ENCODE measurements at regions not wholly inside any gene's neighbourhood (a gene's known extent, or its start where the extent isn't known, plus 50 kb on each side); places are given as distances from the start of the nearest gene placed in this dataset.

DNA sequence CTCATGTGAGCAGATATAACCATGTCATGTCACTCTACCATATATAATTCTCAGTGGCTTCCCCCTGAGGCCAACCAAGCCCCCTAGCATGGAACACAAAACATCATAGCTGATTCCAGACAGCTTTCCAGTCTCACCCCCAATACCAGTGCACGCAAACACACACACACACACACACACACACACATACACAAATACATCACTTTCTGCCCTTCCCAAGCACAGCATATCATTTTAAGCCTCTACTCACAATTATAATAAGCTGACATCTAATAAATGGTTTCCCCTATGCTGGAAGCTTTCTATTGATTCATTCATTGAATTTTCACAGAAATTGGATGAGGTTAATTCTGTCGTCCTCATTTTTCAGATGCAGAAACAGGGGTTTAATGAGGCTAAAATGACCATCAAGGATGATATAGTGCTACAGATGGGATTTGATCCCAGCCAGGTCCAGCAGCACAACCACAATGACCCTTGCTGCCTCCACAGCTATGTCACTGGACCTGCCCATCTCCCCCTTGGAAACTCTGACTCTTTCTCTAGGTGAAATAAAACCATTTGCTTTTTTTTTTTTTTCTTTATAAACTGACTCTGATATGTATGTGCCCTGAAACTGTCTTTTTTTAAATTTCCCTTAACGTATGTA, 131.1 kb downstream of the TMEM114 start:
- intact Hi-C loops (cut with DNase I): loop anchor here in 1 of 10 donors (5.0 kb wide), 1 partner anchor 132 kb away; no protein-coding TSS in a partner anchor
- no peak for TF ChIP-seq CTCF (IDR thresholded peaks at IDR 0.05)
- no peak for ATAC-seq
- DNase-seq: no peak
- Histone ChIP-seq H3K4me1 (no peaks in the 10 kb centered on the region), H3K27me3 (peaks cover 0 to 12% (median 4%) of the 10 kb centered on the region in 7 donors), H3K27ac (no peak overlapping the region), H3K36me3 (no peaks in the 10 kb centered on the region), H3K4me3 (no peak overlapping the region), H3K9me3 (peaks cover 0 to 24% (median 6%) of the 10 kb centered on the region in 11 donors)
- 48 to 49% methylated on average over 3 of the region's 3 CpGs for WGBS, 2 donors

GRCh38 chr16:8458481-8459046, 131.7 kb downstream of the TMEM114 start:
- 69% methylated on average over 5 of the region's 5 CpGs for WGBS, 2 donors
- H3K36me3 ChIP-seq: no peaks in the 10 kb centered on the region
- DNase-seq: no peak
- peaks cover 0 to 12% (median 4%) of the 10 kb centered on the region in 7 donors for H3K27me3 ChIP-seq
- no peak overlapping the region for H3K4me3 ChIP-seq
- H3K4me1 ChIP-seq: no peaks in the 10 kb centered on the region
- no peak for TF ChIP-seq CTCF (IDR thresholded peaks at IDR 0.05)
- intact Hi-C loops (cut with DNase I): loop anchor here in 1 of 10 donors (5.0 kb wide), 1 partner anchor 131 kb away; no protein-coding TSS in a partner anchor
- ATAC-seq: no peak
- H3K9me3 ChIP-seq: peaks cover 0 to 24% (median 6%) of the 10 kb centered on the region in 11 donors
- no peak overlapping the region for H3K27ac ChIP-seq

DNA sequence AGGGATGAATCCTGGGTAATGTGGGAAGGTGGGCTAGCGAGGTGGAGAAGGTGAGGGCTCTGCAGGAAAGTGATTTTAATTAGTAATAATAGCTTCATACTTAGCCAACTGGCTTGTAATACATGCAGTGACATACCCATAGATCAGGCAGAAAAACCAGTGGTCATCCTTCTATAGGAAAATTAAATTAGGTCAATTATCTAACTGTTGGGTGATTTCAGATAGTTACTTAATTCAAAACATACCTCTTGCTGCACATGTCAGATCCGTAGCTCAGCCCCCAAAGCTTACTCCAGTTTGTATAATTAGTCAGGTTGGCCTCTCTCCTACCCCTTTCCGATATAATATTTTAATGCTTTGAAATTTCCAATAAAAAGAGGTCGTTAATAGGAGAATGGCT, 137.0 kb downstream of the TMEM114 start:
- no peaks in the 10 kb centered on the region for H3K36me3 ChIP-seq
- peaks cover 0 to 4% (median 0%) of the 10 kb centered on the region in 7 donors for H3K27me3 ChIP-seq
- peaks cover 0 to 24% (median 6%) of the 10 kb centered on the region in 11 donors for H3K9me3 ChIP-seq
- TF ChIP-seq CTCF (IDR thresholded peaks at IDR 0.05): no peak
- no peak for DNase-seq
- no peak overlapping the region for H3K27ac ChIP-seq
- no peak for ATAC-seq
- H3K4me1 ChIP-seq: no peaks in the 10 kb centered on the region
- 53 to 62% methylated on average over 4 of the region's 4 CpGs for WGBS, 2 donors
- H3K4me3 ChIP-seq: no peak overlapping the region
- intact Hi-C loops (cut with DNase I): no loop called here

DNA sequence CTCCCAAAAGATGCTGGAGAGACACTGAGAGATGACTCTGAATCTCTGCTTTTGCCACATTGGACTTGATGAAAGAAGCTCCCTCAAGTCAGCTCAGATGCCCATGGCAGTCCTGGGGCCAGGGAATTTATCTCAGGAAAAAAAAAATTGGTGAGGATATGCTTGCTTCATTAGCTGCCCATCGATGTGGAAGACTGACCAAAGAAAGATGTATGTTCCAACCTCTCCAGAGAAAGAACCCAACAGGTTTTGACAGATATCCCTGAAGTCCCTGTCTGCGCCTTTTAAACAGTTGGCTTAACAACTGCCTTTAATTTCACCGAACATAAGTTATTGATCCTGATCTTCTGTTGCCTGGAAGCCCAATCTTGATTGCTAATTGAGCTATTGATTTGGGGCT, 137.4 kb downstream of the TMEM114 start:
- ATAC-seq: no peak
- Histone ChIP-seq H3K36me3 (no peaks in the 10 kb centered on the region), H3K4me1 (no peaks in the 10 kb centered on the region), H3K27me3 (peaks cover 0 to 2% (median 0%) of the 10 kb centered on the region in 7 donors), H3K9me3 (peaks cover 0 to 24% (median 6%) of the 10 kb centered on the region in 11 donors), H3K27ac (no peak overlapping the region), H3K4me3 (no peak overlapping the region)
- intact Hi-C loops (cut with DNase I): no loop called here
- TF ChIP-seq CTCF (IDR thresholded peaks at IDR 0.05): no peak
- DNase-seq: no peak
- 57 to 59% methylated on average over 3 of the region's 3 CpGs for WGBS, 2 donors
